ENCODE measurements at regions not wholly inside any gene's neighbourhood (a gene's known extent, or its start where the extent isn't known, plus 50 kb on each side); places are given as distances from the start of the nearest gene placed in this dataset.

DNA sequence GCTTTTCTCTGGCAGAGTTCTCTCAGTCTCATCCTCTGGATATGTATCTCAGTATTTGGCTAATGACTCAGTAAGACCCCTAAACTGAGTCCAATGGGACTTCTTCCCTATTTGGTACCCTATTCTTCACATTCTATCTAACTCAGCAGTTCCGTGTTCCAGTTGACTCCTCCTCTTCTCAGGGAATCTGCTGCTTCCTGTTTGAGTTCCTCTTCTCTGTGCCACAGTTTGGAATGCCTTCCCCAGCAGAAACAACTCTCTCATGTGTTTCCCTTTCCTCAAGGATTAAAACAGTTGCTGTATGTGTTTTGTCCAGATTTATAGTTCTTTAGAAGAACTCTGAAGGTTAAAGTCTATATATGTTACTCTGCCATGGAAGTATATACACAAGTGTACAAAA lies 344.0 kb upstream of the RARB start:
- H3K9me3 ChIP-seq = no peaks in the 10 kb centered on the region
- no peaks in the 10 kb centered on the region for H3K27me3 ChIP-seq
- no peak for DNase-seq (ENCODE audit: low spot score)
- TF ChIP-seq CTCF (IDR thresholded peaks at IDR 0.05) = no peak
- H3K4me1 ChIP-seq = no peaks in the 10 kb centered on the region
- no peaks in the 10 kb centered on the region for H3K36me3 ChIP-seq
- no peak overlapping the region for H3K4me3 ChIP-seq
- H3K27ac ChIP-seq = no peak overlapping the region

DNA sequence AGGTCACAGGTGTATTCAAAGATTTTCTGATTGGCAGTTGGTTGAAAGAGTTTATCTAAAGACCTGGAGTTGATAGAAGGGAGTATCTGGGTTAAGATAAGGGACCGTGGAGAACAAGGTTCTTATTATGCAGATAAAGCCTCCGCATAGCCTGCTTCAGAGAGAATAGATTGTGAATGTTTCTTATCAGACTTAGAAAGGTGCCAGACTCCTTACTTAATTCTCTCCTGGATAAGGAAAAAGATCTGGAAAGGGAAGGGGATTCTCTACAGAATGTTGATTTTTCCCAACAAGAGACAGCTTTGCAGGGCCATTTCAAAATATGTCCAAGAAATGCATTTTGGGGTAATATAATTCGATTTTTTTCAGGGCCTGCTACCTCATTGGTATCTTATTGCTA lies 341.3 kb upstream of the RARB start:
- H3K27ac ChIP-seq = no peak overlapping the region
- no peaks in the 10 kb centered on the region for H3K36me3 ChIP-seq
- H3K4me1 ChIP-seq = no peaks in the 10 kb centered on the region
- H3K27me3 ChIP-seq = no peaks in the 10 kb centered on the region
- DNase-seq (ENCODE audit: low spot score) = no peak
- TF ChIP-seq CTCF (IDR thresholded peaks at IDR 0.05) = no peak
- no peaks in the 10 kb centered on the region for H3K9me3 ChIP-seq
- H3K4me3 ChIP-seq = no peak overlapping the region

- no peaks in the 10 kb centered on the region for H3K9me3 ChIP-seq
- H3K36me3 ChIP-seq = no peaks in the 10 kb centered on the region
- no peak overlapping the region for H3K27ac ChIP-seq
- no peak for TF ChIP-seq CTCF (IDR thresholded peaks at IDR 0.05)
- H3K27me3 ChIP-seq = no peaks in the 10 kb centered on the region
- no peak for DNase-seq (ENCODE audit: low spot score)
- H3K4me3 ChIP-seq = no peak overlapping the region
- no peaks in the 10 kb centered on the region for H3K4me1 ChIP-seq
These were observed 339.8 kb upstream of the RARB start for GRCh38 chr3:25088284-25088683.

DNA sequence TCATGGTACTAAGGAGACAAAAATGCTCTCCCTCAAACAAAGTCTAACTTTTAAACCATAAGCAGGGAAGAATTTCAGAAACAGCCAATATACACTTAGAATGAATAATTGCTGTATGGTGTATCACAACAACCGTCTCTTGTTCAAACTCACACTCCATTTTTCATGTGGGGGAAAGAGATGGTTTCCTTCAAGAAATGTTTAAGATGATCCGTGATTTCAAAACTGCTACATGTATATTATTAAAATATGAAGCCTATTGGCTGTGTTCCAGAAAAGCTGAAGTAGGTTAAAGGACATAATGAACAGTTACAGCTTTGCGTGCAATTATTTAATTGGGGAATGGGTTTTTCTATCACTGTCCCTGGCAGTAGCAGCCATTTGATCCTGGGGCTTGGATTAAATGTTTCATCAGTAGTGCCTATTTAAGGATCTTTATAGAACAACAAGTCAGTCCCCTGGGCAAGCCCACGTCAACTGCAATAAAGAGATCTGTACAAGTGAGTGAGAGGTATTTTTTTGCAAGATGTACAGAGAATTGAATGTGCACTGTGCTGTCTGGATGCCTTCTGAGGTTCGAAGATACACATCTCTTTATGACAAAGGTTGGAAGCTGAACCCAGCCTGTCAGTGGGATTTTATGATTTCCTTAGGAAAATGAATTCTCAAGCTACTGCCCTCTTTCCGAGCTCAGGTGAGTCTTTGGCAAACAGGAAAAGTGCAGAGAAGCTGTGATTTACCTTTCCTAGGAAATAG lies 337.2 kb upstream of the RARB start:
- H3K4me1 ChIP-seq = no peaks in the 10 kb centered on the region
- no peaks in the 10 kb centered on the region for H3K9me3 ChIP-seq
- H3K4me3 ChIP-seq = no peak overlapping the region
- H3K27ac ChIP-seq = no peak overlapping the region
- H3K27me3 ChIP-seq = no peaks in the 10 kb centered on the region
- TF ChIP-seq CTCF (IDR thresholded peaks at IDR 0.05) = no peak
- no peak for DNase-seq (ENCODE audit: low spot score)
- H3K36me3 ChIP-seq = no peaks in the 10 kb centered on the region

- TF ChIP-seq CTCF (IDR thresholded peaks at IDR 0.05) = no peak
- no peaks in the 10 kb centered on the region for H3K27me3 ChIP-seq
- H3K27ac ChIP-seq = no peak overlapping the region
- no peak for DNase-seq (ENCODE audit: low spot score)
- no peaks in the 10 kb centered on the region for H3K4me1 ChIP-seq
- no peak overlapping the region for H3K4me3 ChIP-seq
- no peaks in the 10 kb centered on the region for H3K36me3 ChIP-seq
- no peaks in the 10 kb centered on the region for H3K9me3 ChIP-seq
These were observed 336.1 kb upstream of the RARB start for GRCh38 chr3:25091934-25092333.

Measured in right atrium auricular region (tissue), 2 donors.